H1 (cell line): ENCODE measurements at regions not wholly inside any gene's neighbourhood (a gene's known extent, or its start where the extent isn't known, plus 50 kb on each side); places are given as distances from the start of the nearest gene placed in this dataset.

Experiments used
- CTCF ChIA-PET: fragments of 300-600 bp; sonication (Branson Sonifier 250); formaldehyde crosslinking; loops from one replicate; lab custom pipeline; 2021; ENCODE audit not compliant: partially characterized antibody; lab: Charles Lee
- POLR2A ChIA-PET: fragments of 300-600 bp; sonication (Branson Sonifier 250); formaldehyde crosslinking; loops from one replicate; lab custom pipeline; 2021; ENCODE audit warnings: inconsistent platforms; ENCODE audit not compliant: partially characterized antibody; lab: Charles Lee
- DNase-seq, 2 experiments: peaks; one replicate each; pipeline versions ENCODE4 v3.0.0 to v3.0.0-alpha.2; 2010 to 2022; ENCODE audit warnings: low spot score in 2 of 2, low read depth in 1 of 2, mixed read lengths in 1 of 2
- FAIRE-seq: peaks from 2 replicates; lab custom pipeline; 2011; peaks lifted over from hg19 to GRCh38; lab: Jason Lieb, UNC
- H2AFZ ChIP-seq: 2 replicates; pipeline ENCODE4 v1.8.1; 2012; ENCODE audit warnings: low read length, inconsistent platforms
- H2AK5ac ChIP-seq: 2 replicates; pipeline ENCODE4 v1.6.1; 2013; ENCODE audit warnings: low read depth, low read length
- H2BK120ac ChIP-seq: replicated peaks from 2 replicates; pipeline ENCODE3; 2013; ENCODE audit warnings: low read depth, low read length, inconsistent platforms
- H2BK12ac ChIP-seq: 2 replicates; pipeline ENCODE4 v1.6.1; 2013; ENCODE audit warnings: low read depth, low read length
- H2BK15ac ChIP-seq: 2 replicates; pipeline ENCODE4 v1.6.1; 2013; ENCODE audit warnings: low read length
- H2BK20ac ChIP-seq: 2 replicates; pipeline ENCODE4 v1.6.1; 2013; ENCODE audit warnings: low read length
- H2BK5ac ChIP-seq: 2 replicates; pipeline ENCODE4 v1.6.1; 2013; ENCODE audit warnings: low read depth, low read length
- H3K14ac ChIP-seq: 2 replicates; pipeline ENCODE4 v1.6.1; 2013; ENCODE audit warnings: inconsistent platforms; ENCODE audit not compliant: insufficient read length
- H3K18ac ChIP-seq: 2 replicates; pipeline ENCODE4 v1.6.1; 2013; ENCODE audit warnings: low read length; ENCODE audit errors: extremely low read depth
- H3K23ac ChIP-seq: 2 replicates; pipeline ENCODE4 v1.6.1; 2013; ENCODE audit warnings: inconsistent platforms; ENCODE audit not compliant: insufficient read length
- H3K23me2 ChIP-seq: 2 replicates; pipeline ENCODE4 v1.6.1; 2013; ENCODE audit warnings: low read depth, low read length
- H3K27ac ChIP-seq: 2 replicates; pipeline ENCODE4 v1.6.1; 2011; ENCODE audit warnings: low read depth, low read length, inconsistent platforms
- H3K27me3 ChIP-seq, 4 experiments: replicated peaks in 1 of 4; 1 replicate in 1 of 4; 2 replicates in 3 of 4; pipeline versions ENCODE4 v1.6.1 to v1.8.1; 2011 to 2013; ENCODE audit warnings: low read length in 3 of 4, mild to moderate bottlenecking in 3 of 4, inconsistent platforms in 2 of 4, mixed read lengths in 2 of 4, moderate library complexity in 1 of 4; ENCODE audit not compliant: control insufficient read depth in 3 of 4, insufficient read depth in 3 of 4; ENCODE audit errors: extremely low read depth in 1 of 4
- H3K36me3 ChIP-seq, 4 experiments: 2 replicates each; pipeline versions ENCODE4 v1.6.1 to v1.8.1; 2011 to 2013; ENCODE audit warnings: mild to moderate bottlenecking in 4 of 4, low read length in 3 of 4, moderate library complexity in 2 of 4, control low read depth in 1 of 4, inconsistent platforms in 1 of 4; ENCODE audit not compliant: insufficient read depth in 4 of 4, control insufficient read depth in 2 of 4
- H3K4ac ChIP-seq: replicated peaks from 2 replicates; pipeline ENCODE3; 2013; ENCODE audit warnings: low read length, low read depth, mixed read lengths, inconsistent platforms; ENCODE audit not compliant: insufficient read length
- H3K4me1 ChIP-seq, 4 experiments: replicated peaks in 1 of 4; 1 replicate in 1 of 4; 2 replicates in 3 of 4; pipeline versions ENCODE4 v1.6.1 to v1.8.1; 2011 to 2013; ENCODE audit warnings: low read length in 3 of 4, inconsistent platforms in 2 of 4, mixed read lengths in 1 of 4; ENCODE audit not compliant: insufficient read depth in 4 of 4, control insufficient read depth in 3 of 4
- H3K4me2 ChIP-seq, 2 experiments: 2 replicates each; pipeline versions ENCODE4 v1.6.1 to v1.8.1; 2011 to 2013; ENCODE audit warnings: low read depth in 2 of 2, low read length in 2 of 2, control low read depth in 1 of 2, inconsistent platforms in 1 of 2, mild to moderate bottlenecking in 1 of 2; ENCODE audit not compliant: insufficient read depth in 1 of 2
- H3K4me3 ChIP-seq, 4 experiments: fragments of 200-600, 300-600 bp in 1 of 4; sonication (generic), shearing (Covaris generic), sonication (Bioruptor Twin) in 1 of 4; 2 replicates each; pipeline versions ENCODE4 v1.5.1 to v1.8.1; 2011 to 2016; ENCODE audit warnings: low read length in 4 of 4, low read depth in 3 of 4, control low read depth in 2 of 4, inconsistent platforms in 2 of 4, mild to moderate bottlenecking in 2 of 4, mixed read lengths in 1 of 4, moderate library complexity in 1 of 4; ENCODE audit not compliant: insufficient read depth in 2 of 4; ENCODE audit errors: extremely low read depth in 1 of 4
- H3K56ac ChIP-seq: replicated peaks from 2 replicates; pipeline ENCODE3; 2013; ENCODE audit warnings: low read depth, mild to moderate bottlenecking, mixed read lengths, low read length, inconsistent platforms; ENCODE audit not compliant: insufficient read length
- H3K79me1 ChIP-seq: 2 replicates; pipeline ENCODE4 v1.6.1; 2013; ENCODE audit warnings: low read depth, low read length, control low read depth
- H3K79me2 ChIP-seq, 2 experiments: 2 replicates each; pipeline versions ENCODE4 v1.6.1 to v1.8.1; 2012 to 2013; ENCODE audit warnings: low read length in 2 of 2, mild to moderate bottlenecking in 2 of 2, inconsistent platforms in 1 of 2; ENCODE audit not compliant: insufficient read depth in 2 of 2, control insufficient read depth in 1 of 2
- H3K9ac ChIP-seq, 4 experiments: replicated peaks in 1 of 4; 1 replicate in 1 of 4; 2 replicates in 3 of 4; pipeline versions ENCODE4 v1.6.1 to v1.8.1; 2011 to 2013; ENCODE audit warnings: low read depth in 3 of 4, low read length in 3 of 4, control low read depth in 2 of 4, mild to moderate bottlenecking in 2 of 4, moderate library complexity in 2 of 4, inconsistent platforms in 1 of 4; ENCODE audit errors: extremely low read depth in 1 of 4
- H3K9me3 ChIP-seq, 2 experiments: 2 replicates each; pipeline versions ENCODE4 v1.6.1 to v1.8.1; 2012 to 2013; ENCODE audit warnings: mild to moderate bottlenecking in 2 of 2, moderate library complexity in 2 of 2, control low read depth in 1 of 2, inconsistent platforms in 1 of 2, low read depth in 1 of 2, low read length in 1 of 2, mixed read lengths in 1 of 2; ENCODE audit not compliant: insufficient read depth in 2 of 2
- H4K20me1 ChIP-seq, 2 experiments: replicated peaks in 1 of 2; 2 replicates each; pipeline versions ENCODE3 to v1.8.1; 2011 to 2013; ENCODE audit warnings: inconsistent platforms in 2 of 2, low read length in 2 of 2, mild to moderate bottlenecking in 1 of 2; ENCODE audit not compliant: insufficient read depth in 2 of 2, control insufficient read depth in 1 of 2
- H4K5ac ChIP-seq: 2 replicates; pipeline ENCODE4 v1.6.1; 2013; ENCODE audit warnings: low read length, low read depth, mixed read lengths, inconsistent platforms; ENCODE audit not compliant: insufficient read length
- H4K8ac ChIP-seq: 2 replicates; pipeline ENCODE4 v1.8.0; 2013; ENCODE audit warnings: mild to moderate bottlenecking, moderate library complexity, low read length, inconsistent platforms; ENCODE audit not compliant: insufficient read depth; ENCODE audit errors: extremely low read depth
- H4K91ac ChIP-seq: replicated peaks from 2 replicates; pipeline ENCODE3; 2013; ENCODE audit warnings: low read length, mixed read lengths, inconsistent platforms; ENCODE audit not compliant: insufficient read length
- CBX5 ChIP-seq: fragments of 300-800, 300-1000 bp; sonication (generic); IDR thresholded peaks from 2 replicates; pipeline ENCODE4 v1.7.1; 2016; ENCODE audit warnings: antibody characterized with exemption, low read length, low read depth
- CEBPB ChIP-seq: IDR thresholded peaks from 2 replicates; pipeline ENCODE4 v1.6.1; 2012; ENCODE audit warnings: low read depth, low read length
- EP300 ChIP-seq, 2 experiments: IDR thresholded peaks; 1 replicate in 1 of 2; 2 replicates in 1 of 2; pipeline ENCODE4 v1.6.1; 2011 to 2012; ENCODE audit warnings: low read depth in 2 of 2, low read length in 2 of 2, mild to moderate bottlenecking in 2 of 2, borderline replicate concordance in 1 of 2, inconsistent platforms in 1 of 2, moderate library complexity in 1 of 2
- HDAC6 ChIP-seq: IDR thresholded peaks from one replicate; pipeline ENCODE4 v1.7.1; 2012; ENCODE audit warnings: low read depth, mild to moderate bottlenecking, inconsistent platforms, low read length, moderate library complexity
- RFX5 ChIP-seq: IDR thresholded peaks from 2 replicates; pipeline ENCODE4 v1.6.1; 2011; ENCODE audit warnings: low read depth, low read length, improper control_type of control experiment, borderline replicate concordance
- RXRA ChIP-seq: IDR thresholded peaks from 2 replicates; pipeline ENCODE4 v1.6.1; 2011; ENCODE audit warnings: low read depth, mild to moderate bottlenecking, low read length, moderate library complexity; ENCODE audit not compliant: insufficient read depth
- SP2 ChIP-seq: IDR thresholded peaks from 2 replicates; pipeline ENCODE4 v1.6.1; 2012; ENCODE audit warnings: mild to moderate bottlenecking, low read length, inconsistent platforms
- TEAD4 ChIP-seq: IDR thresholded peaks from 2 replicates; pipeline ENCODE4 v1.6.1; 2012; ENCODE audit warnings: low read depth, low read length, inconsistent platforms, mixed read lengths
- ZNF274 ChIP-seq: IDR thresholded peaks from 2 replicates; pipeline ENCODE4 v1.7.0; 2012; ENCODE audit warnings: low read length, borderline replicate concordance; ENCODE audit errors: extremely low read depth
- WGBS, 2 experiments: shearing (Covaris generic) in 1 of 2; methylation state at CpG; one replicate each; pipeline versions ENCODE4 v1.1.6 to v1.1.7; 2013 to 2015; ENCODE audit warnings: low lambda C conversion rate in 2 of 2, mixed read lengths in 2 of 2, inconsistent platforms in 1 of 2, low coverage in 1 of 2, missing lambda C conversion rate in 1 of 2; ENCODE audit not compliant: insufficient replicate concordance in 2 of 2, insufficient coverage in 1 of 2, insufficient read length in 1 of 2; ENCODE audit errors: extremely low coverage in 1 of 2, missing lambda C conversion rate in 1 of 2; 5-methylcytosine and 5-hydroxymethylcytosine counted together
- TF ChIP-seq, protein P1 (sequence below): IDR thresholded peaks from 2 replicates; pipeline ENCODE4 v1.6.1; 2011; ENCODE audit warnings: low read length, improper control_type of control experiment

DNA sequence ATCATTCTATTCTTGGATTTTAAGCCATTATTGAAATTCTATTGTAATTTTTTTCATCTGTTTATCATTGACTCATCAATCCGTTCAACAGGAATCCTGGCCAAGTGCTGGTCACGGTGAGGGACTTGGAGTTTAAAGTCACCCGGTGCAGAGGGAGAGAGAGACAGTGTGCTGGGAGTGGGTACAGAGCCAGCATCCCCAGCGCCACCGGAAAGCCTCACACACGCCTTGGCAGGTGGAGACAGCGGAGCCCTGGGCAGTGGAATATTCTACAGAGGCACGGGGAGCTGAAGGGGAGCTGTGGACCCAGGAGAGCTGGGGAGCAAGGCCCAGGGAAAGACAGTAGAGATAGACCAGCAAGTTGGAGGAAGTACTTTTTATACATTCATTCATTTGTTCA lies 787.6 kb downstream of the BRD1 start:
- H2AFZ ChIP-seq = no peak overlapping the region
- CTCF ChIA-PET = interaction anchor here (0.8 to 1.3 kb wide), 3 partner anchors 130 to 265 kb away, joined by 3 read pairs; no protein-coding TSS in a partner anchor
- H3K23me2 ChIP-seq = no peaks in the 10 kb centered on the region

More for the DNA sequence above, 787.6 kb downstream of the BRD1 start:
- no peaks in the 10 kb centered on the region for H3K36me3 ChIP-seq
- H3K27ac ChIP-seq = no peak overlapping the region
- no peak overlapping the region for H3K23ac ChIP-seq
- no peak overlapping the region for H3K9ac ChIP-seq
- H2BK15ac ChIP-seq = no peak overlapping the region
- no peak for DNase-seq
- no peaks in the 10 kb centered on the region; a peak in 3 of 7 replicates for H3K27me3 ChIP-seq
- no peak for FAIRE-seq
- H2BK12ac ChIP-seq = no peak overlapping the region
- no peak overlapping the region for H3K56ac ChIP-seq
- POLR2A ChIA-PET = no interaction called here
- TF ChIP-seq RXRA (no peak), ZNF274 (no peak), CBX5 (no peak), HDAC6 (no peak), EP300 (IDR thresholded peaks at IDR 0.05; ENCODE audit: borderline replicate concordance in 1 of 2, low read depth in 2 of 2, low read length in 2 of 2) (no peak), TEAD4 (no peak), CEBPB (no peak), RFX5 (no peak), SP2 (no peak)
- TF ChIP-seq, protein P1, sequence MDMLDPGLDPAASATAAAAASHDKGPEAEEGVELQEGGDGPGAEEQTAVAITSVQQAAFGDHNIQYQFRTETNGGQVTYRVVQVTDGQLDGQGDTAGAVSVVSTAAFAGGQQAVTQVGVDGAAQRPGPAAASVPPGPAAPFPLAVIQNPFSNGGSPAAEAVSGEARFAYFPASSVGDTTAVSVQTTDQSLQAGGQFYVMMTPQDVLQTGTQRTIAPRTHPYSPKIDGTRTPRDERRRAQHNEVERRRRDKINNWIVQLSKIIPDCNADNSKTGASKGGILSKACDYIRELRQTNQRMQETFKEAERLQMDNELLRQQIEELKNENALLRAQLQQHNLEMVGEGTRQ = no peak
- no peak overlapping the region for H4K5ac ChIP-seq
- H3K4me1 ChIP-seq = no peaks in the 10 kb centered on the region; a peak in 1 of 7 replicates
- H2BK5ac ChIP-seq = no peak overlapping the region
- H2BK120ac ChIP-seq = no peak overlapping the region
- no peaks in the 10 kb centered on the region for H4K20me1 ChIP-seq
- H3K79me1 ChIP-seq = no peaks in the 10 kb centered on the region
- no peak overlapping the region for H3K18ac ChIP-seq
- H3K4me2 ChIP-seq = no peak overlapping the region
- no peak overlapping the region for H2AK5ac ChIP-seq
- H3K4me3 ChIP-seq = no peak overlapping the region
- H3K9me3 ChIP-seq = no peaks in the 10 kb centered on the region; a peak in 1 of 4 replicates
- no peak overlapping the region for H3K14ac ChIP-seq
- 93% methylated on average over 8 of the region's 8 CpGs; no CpG with 5 or more reads in 1 of the 2 experiments for WGBS, 2 experiments
- no peak overlapping the region for H4K8ac ChIP-seq
- H2BK20ac ChIP-seq = no peak overlapping the region
- H3K4ac ChIP-seq = no peak overlapping the region
- H4K91ac ChIP-seq = no peak overlapping the region
- H3K79me2 ChIP-seq = no peaks in the 10 kb centered on the region
